Naive B cell (primary cell): ENCODE measurements at regions not wholly inside any gene's neighbourhood (a gene's known extent, or its start where the extent isn't known, plus 50 kb on each side); places are given as distances from the start of the nearest gene placed in this dataset.

Experiments
- ATAC-seq, 2 donors: fragments of 150-1000 bp; cut with Tn5 transposase; 2 replicates each; pipeline ENCODE4 v1.10.0; 2021; ENCODE audit warnings: low read depth in 2 of 2, mild to moderate bottlenecking in 2 of 2, moderate library complexity in 2 of 2
- DNase-seq: peaks from one replicate; pipeline ENCODE4 v3.0.0; 2022
- H3K27ac Mint-ChIP-seq, 6 donors: one replicate each; pipeline ENCODE4 v1.8.0; 2020 to 2022; ENCODE audit warnings: mild to moderate bottlenecking in 6 of 6, mixed read lengths in 6 of 6, moderate library complexity in 5 of 6, inconsistent platforms in 2 of 6
- H3K27me3 Mint-ChIP-seq, 3 donors: one replicate each; pipeline ENCODE4 v1.8.0; 2021 to 2022; ENCODE audit warnings: mixed read lengths in 3 of 3, mild to moderate bottlenecking in 1 of 3
- H3K36me3 Mint-ChIP-seq, 2 donors: one replicate each; pipeline ENCODE4 v1.8.0; 2020 to 2022; ENCODE audit warnings: mixed read lengths in 2 of 2, inconsistent platforms in 1 of 2, mild to moderate bottlenecking in 1 of 2
- H3K4me1 Mint-ChIP-seq, 3 donors: one replicate each; pipeline ENCODE4 v1.8.0; 2020 to 2022; ENCODE audit warnings: mixed read lengths in 3 of 3, inconsistent platforms in 1 of 3, mild to moderate bottlenecking in 1 of 3, moderate library complexity in 1 of 3
- H3K4me3 Mint-ChIP-seq, 8 donors: one replicate each; pipeline ENCODE4 v1.8.0; 2020 to 2022; ENCODE audit warnings: mild to moderate bottlenecking in 8 of 8, mixed read lengths in 8 of 8, moderate library complexity in 8 of 8, inconsistent platforms in 2 of 8
- H3K9me3 Mint-ChIP-seq, 7 donors: one replicate each; pipeline ENCODE4 v1.8.0; 2020 to 2022; ENCODE audit warnings: mixed read lengths in 7 of 7, mild to moderate bottlenecking in 5 of 7, inconsistent platforms in 2 of 7, moderate library complexity in 1 of 7

DNA sequence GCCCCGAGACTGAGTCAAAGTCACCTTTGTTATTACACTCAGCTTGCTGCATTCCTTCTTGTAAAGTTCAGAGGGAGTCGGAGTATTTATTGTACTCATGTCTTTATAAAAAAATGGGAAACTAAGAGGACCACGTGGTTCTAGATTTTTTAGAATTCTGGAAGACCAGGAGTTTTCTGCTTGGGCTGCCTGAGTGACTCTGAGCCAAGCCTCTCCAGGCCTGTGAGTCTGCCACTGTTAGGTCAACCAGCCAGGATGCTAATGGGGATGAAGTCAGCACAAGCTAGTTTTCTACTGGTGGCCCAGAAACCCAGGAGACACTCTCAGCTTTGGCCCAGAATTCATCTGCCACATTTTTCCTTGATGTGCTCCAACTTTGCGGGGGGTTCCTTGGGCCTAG, 453.5 kb upstream of the SULF2 start:
- Mint-ChIP-seq H3K27ac (no peak overlapping the region), H3K9me3 (peaks cover 0 to 2% (median 0%) of the 10 kb centered on the region in 7 donors), H3K27me3 (peaks cover 10 to 28% (median 24%) of the 10 kb centered on the region in 3 donors), H3K4me3 (no peak overlapping the region), H3K36me3 (no peaks in the 10 kb centered on the region), H3K4me1 (no peaks in the 10 kb centered on the region)
- no peak for DNase-seq
- no peak for ATAC-seq

DNA sequence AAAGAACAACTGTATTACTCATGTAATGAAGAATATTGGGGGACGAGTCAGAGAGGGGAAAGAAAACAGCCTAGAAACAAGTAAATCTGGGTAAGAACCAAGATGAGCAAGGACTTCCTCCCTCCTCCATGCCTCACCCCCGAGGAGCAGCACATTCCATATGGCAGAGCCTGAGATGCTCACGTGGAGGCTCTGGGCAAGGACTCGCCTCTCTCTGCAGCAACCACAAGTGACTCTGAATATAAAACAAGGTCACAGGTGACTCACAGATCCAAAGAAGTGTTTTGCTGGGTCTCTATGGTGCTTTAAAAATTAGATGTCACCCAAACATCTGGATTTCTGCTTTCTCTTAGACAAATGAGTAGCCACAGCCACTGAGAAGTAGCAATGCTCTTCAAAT, 453.0 kb upstream of the SULF2 start:
- DNase-seq (no peak), ATAC-seq (no peak)
- Mint-ChIP-seq H3K4me3 (no peak overlapping the region), H3K27me3 (peaks cover 10 to 33% (median 24%) of the 10 kb centered on the region in 3 donors), H3K9me3 (peaks cover 0 to 2% (median 0%) of the 10 kb centered on the region in 7 donors), H3K36me3 (no peaks in the 10 kb centered on the region), H3K27ac (no peak overlapping the region), H3K4me1 (no peaks in the 10 kb centered on the region)

DNA sequence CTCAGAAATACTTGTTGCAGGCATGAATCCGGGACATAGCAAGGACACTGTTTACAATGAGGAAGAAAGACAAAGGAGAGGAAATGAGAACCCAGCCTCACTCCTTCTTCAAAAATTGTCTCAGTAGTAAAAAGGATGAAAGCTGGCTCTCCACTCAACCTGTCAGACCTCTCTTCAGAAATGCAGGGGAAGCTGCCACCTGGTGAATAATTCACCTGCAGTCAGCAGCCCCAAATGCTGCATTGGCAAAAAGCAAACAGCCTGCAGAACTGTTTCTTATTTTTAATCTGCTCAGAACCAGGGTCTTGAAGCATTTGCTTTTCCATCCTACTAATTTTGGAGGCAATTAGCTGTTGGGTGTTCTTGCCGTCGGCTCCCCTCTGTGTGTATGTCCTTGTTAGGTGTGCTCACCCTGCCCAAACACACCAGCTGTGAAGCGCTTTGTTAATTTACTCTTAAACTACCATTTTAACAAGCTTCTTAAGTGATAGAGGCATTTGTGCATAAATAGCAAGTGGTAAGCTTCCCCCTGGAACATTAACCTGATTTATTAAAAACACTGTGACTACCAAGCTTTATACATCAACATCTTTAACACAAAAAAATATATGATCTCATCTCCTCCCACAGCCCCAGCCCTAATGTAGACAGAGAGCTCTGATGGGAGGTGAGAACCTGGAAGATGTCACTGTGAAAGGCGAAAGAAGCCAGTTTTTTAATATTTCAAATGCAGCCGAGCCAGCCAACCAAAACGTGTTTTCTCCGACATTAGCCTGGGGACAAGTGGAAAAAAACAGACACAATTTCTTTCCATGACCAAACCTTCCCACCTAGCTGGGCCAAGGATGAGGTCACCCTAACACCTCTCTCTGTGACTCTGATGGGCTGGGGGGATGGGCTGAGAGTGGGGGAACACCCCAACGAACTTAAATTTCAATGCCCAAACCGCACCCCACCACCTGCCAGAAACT, 451.0 kb upstream of the SULF2 start:
- no peak for ATAC-seq
- H3K36me3 Mint-ChIP-seq, result peaks cover 0 to 13% of the 10 kb centered on the region in 2 donors
- peaks cover 4 to 14% (median 7%) of the 10 kb centered on the region in 7 donors for H3K9me3 Mint-ChIP-seq
- DNase-seq, result no peak
- H3K27me3 Mint-ChIP-seq, result peaks cover 17 to 33% (median 29%) of the 10 kb centered on the region in 3 donors
- no peak overlapping the region for H3K4me3 Mint-ChIP-seq
- H3K27ac Mint-ChIP-seq, result no peak overlapping the region
- H3K4me1 Mint-ChIP-seq, result no peaks in the 10 kb centered on the region

DNA sequence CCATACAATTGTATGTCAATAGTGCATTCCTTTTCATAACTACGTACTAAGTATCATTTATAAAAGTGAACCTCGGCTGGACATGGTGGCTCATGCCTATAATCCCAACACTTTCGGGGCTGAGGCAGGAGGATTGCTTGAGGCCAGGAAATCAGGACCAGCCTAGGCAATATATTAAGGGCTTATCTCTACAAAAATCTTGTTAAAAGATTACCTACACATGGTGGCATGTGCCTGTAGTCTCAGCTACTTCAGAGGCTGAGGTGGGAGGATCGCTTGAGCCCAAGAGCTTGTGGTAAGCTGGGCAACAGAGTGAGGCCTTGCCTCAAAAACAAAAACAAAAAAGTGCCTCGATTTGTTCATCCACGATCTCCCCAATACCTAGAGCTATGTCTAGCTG, 449.7 kb upstream of the SULF2 start:
- ATAC-seq (no peak), DNase-seq (no peak)
- peaks cover 7 to 25% (median 12%) of the 10 kb centered on the region in 7 donors for H3K9me3 Mint-ChIP-seq
- peaks cover 15 to 37% (median 30%) of the 10 kb centered on the region in 3 donors for H3K27me3 Mint-ChIP-seq
- H3K4me1 Mint-ChIP-seq, result no peaks in the 10 kb centered on the region
- no peak overlapping the region for H3K27ac Mint-ChIP-seq
- H3K4me3 Mint-ChIP-seq, result no peak overlapping the region
- H3K36me3 Mint-ChIP-seq, result peaks cover 0 to 18% of the 10 kb centered on the region in 2 donors

DNA sequence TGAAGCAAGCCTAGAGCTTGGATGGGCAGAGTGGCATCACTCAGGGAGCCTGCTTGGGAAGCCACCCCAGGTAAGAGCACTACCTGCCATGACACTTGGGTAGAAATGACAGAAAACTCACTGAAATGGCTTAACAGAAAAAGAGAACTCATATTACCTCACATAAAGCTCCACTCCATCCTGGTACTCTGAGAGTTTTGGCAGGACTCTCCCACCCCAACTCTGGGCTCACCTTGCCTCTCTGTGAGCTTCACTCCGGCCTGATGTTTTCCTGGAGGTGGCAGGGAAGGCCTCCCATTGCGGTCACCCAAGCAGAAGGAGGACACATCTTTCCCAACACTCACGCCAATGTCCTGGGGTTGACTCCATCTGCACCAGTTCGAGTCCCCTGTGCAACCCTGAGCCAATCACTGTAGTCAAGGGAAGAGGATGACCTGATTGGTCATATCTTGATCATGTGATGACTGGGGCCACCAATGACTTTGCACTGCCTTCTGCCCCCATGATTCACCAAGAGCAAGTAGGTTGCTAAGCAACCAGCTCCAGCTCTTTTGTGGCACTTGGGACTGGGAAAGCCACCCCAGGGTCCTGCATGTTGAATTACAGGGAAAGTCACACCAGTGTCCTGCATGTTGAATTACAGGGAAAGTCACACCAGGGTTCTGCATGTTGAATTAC, 446.1 kb upstream of the SULF2 start:
- Mint-ChIP-seq H3K36me3 (peaks cover 0 to 18% of the 10 kb centered on the region in 2 donors), H3K27me3 (peaks cover 7 to 27% (median 21%) of the 10 kb centered on the region in 3 donors), H3K27ac (no peak overlapping the region), H3K9me3 (peaks cover 17 to 40% (median 21%) of the 10 kb centered on the region in 7 donors), H3K4me3 (peak overlapping the region in 1 of 8 donors; percentile 37), H3K4me1 (no peaks in the 10 kb centered on the region)
- no peak for ATAC-seq
- DNase-seq, result no peak

DNA sequence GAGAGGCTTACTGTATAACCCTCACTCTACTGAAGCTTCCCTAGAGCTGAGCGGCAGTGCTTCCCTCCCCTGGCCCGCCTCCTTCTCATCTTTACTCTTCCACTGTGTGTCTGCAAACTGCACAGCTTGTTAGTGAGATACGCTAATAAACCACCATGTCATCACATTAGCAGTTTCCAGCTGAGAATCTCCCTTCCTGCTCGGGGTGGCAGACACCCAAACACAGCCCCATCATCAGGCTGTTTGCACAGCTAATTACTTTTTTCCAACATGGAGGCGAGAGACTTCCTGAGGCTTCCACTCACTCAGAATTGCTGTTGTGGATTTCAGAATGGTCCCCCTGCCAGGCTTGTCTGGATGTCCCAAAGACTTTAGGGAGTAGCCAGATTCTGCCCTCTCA, 444.9 kb upstream of the SULF2 start:
- DNase-seq (no peak), ATAC-seq (no peak)
- Mint-ChIP-seq H3K4me3 (no peak overlapping the region), H3K27ac (no peak overlapping the region), H3K36me3 (peaks cover 0 to 18% of the 10 kb centered on the region in 2 donors), H3K27me3 (peaks cover 7 to 38% (median 30%) of the 10 kb centered on the region in 3 donors), H3K9me3 (peaks cover 17 to 40% (median 21%) of the 10 kb centered on the region in 7 donors), H3K4me1 (no peaks in the 10 kb centered on the region)

DNA sequence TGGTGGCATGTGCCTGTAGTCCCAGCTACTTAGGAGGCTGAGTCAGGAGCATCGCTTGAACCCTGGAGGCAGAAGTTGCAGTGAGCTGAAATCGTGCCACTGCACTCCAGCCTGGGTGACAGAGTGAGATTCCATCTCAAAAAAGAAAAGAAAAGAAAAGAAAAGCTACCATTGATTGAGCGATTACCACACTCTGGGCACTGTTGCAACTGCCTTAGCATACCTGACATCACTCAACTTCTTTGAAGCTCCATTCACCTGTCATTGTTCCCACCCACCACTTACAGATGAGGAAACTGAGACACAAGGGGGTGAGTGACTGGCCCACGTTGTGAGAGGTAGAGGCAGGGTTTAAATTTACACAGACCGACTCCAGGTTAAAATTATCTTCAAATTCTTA, 442.1 kb upstream of the SULF2 start:
- H3K4me1 Mint-ChIP-seq, result peaks cover 0 to 3% (median 0%) of the 10 kb centered on the region in 3 donors
- DNase-seq (no peak), ATAC-seq (no peak)
- H3K4me3 Mint-ChIP-seq, result no peak overlapping the region
- peaks cover 1 to 41% (median 34%) of the 10 kb centered on the region in 3 donors for H3K27me3 Mint-ChIP-seq
- peaks cover 0 to 11% of the 10 kb centered on the region in 2 donors for H3K36me3 Mint-ChIP-seq
- H3K27ac Mint-ChIP-seq, result peak overlapping the region in 1 of 6 donors; percentile 44
- peaks cover 13 to 33% (median 19%) of the 10 kb centered on the region in 7 donors for H3K9me3 Mint-ChIP-seq

DNA sequence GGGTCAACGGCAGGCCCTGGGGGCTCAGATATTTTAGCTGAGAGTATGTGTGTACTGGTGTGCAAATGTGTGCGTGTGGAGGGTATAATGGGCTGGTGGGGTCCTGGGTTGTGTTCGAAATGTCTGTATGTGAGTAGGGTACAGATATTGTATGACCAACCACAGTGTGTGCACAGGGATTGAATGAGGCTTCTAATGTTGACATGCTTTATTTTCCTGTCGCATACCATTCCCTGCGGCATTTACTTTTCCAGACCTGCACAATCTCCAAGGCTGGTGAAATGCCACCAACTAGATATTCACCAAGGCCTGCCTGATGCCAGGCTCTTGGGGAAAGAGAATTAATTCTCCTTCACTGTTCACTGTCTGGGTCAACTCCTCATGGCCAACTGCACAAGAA, 441.4 kb upstream of the SULF2 start:
- peaks cover 0 to 3% (median 0%) of the 10 kb centered on the region in 3 donors for H3K4me1 Mint-ChIP-seq
- DNase-seq (no peak), ATAC-seq (no peak)
- no peak overlapping the region for H3K4me3 Mint-ChIP-seq
- peaks cover 13 to 32% (median 18%) of the 10 kb centered on the region in 7 donors for H3K9me3 Mint-ChIP-seq
- no peak overlapping the region for H3K27ac Mint-ChIP-seq
- peaks cover 0 to 9% of the 10 kb centered on the region in 2 donors for H3K36me3 Mint-ChIP-seq
- peaks cover 0 to 39% (median 31%) of the 10 kb centered on the region in 3 donors for H3K27me3 Mint-ChIP-seq

DNA sequence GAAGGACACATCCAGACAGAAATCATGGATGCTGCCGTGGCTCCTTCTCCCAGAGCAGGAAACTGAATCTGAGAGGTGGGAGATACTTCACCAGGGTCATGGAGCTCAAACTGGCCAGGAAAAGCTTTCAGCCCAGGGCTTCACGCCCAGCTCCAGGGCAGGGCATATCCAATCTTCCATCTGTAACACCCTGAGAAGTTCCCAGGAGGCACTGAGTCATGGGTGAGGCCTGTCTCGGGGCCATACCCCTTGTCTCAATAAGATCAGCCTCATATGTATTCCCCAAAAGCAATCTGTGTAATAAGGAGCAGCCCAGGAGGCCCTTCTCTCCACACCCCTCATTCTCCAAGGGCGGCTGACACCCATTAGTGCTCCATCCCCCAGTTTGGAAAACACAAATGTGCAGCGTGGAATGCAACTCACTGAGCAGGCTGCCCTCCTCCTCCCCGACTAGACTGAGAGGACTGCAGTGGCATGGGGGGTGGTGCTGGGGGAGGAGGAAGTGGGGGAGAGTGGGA, 439.3 kb upstream of the SULF2 start:
- H3K4me3 Mint-ChIP-seq, result no peak overlapping the region

DNA sequence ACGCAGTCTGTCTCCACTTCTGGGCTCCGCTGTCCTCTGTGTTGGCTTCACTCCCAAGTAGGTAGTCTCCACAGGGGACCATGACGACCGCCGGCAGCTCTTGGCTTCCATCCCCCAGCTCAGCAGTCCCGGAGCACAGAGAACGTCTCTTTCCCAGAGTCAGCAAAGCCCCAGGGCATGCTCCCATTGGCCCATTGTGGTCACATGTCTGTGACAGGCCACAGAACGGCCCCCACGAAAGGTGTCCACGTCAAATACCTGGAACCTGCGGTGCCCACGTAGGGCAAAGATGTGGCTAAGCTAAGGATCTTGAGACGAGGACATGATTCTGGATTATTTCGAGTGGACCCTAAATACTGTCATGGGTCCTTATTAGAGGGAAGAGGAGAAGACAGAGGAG, 438.4 kb upstream of the SULF2 start:
- H3K36me3 Mint-ChIP-seq, result no peaks in the 10 kb centered on the region

More for the DNA sequence above, 439.3 kb upstream of the SULF2 start:
- no peak for ATAC-seq
- Mint-ChIP-seq H3K4me1 (peaks cover 0 to 3% (median 0%) of the 10 kb centered on the region in 3 donors), H3K9me3 (peaks cover 4 to 11% (median 6%) of the 10 kb centered on the region in 7 donors), H3K36me3 (no peaks in the 10 kb centered on the region), H3K27ac (no peak overlapping the region), H3K27me3 (peaks cover under 1 to 33% (median 31%) of the 10 kb centered on the region in 3 donors)
- DNase-seq, result no peak

DNA sequence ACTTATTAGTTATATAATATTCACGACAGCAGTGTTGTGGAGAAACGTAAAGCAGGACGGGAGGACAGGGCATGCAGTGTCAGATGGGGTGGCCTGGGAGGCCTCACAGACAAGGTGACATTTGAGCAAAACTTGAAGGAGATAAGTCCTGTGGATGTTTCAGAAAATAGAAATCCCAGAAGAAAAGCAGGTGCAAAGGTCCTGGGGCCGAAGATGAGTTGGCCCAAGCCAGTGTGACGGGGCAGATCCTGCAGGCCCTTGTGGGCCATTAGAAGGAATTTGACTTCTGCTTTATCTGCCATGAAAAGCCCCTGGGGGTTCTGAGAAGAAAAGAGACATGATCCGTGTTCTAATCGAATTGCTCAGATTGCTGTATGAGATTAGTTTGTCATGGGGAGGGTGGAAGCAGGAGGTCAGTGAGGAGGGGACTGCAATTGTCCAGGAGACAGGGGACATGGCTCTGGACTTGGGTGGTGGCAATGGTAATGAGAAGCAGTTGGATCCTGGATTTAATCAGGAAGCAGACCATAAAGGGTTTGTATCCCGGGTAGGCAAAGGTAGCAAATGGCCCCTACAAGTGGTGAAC, 437.4 kb upstream of the SULF2 start:
- Mint-ChIP-seq H3K27me3 (peaks cover 9 to 49% (median 35%) of the 10 kb centered on the region in 3 donors), H3K4me1 (peaks cover 0 to 3% (median 0%) of the 10 kb centered on the region in 3 donors), H3K9me3 (no peaks in the 10 kb centered on the region), H3K36me3 (no peaks in the 10 kb centered on the region), H3K4me3 (no peak overlapping the region), H3K27ac (peak overlapping the region in 3 of 6 donors; percentile 40 to 65 (median 47))
- ATAC-seq, result no peak
- no peak for DNase-seq

More for the DNA sequence above, 438.4 kb upstream of the SULF2 start:
- DNase-seq, result no peak
- peaks cover 0 to 3% (median 0%) of the 10 kb centered on the region in 3 donors for H3K4me1 Mint-ChIP-seq
- no peak for ATAC-seq
- peaks cover 6 to 41% (median 35%) of the 10 kb centered on the region in 3 donors for H3K27me3 Mint-ChIP-seq
- H3K4me3 Mint-ChIP-seq, result no peak overlapping the region
- peaks cover 0 to 2% (median 1%) of the 10 kb centered on the region in 7 donors for H3K9me3 Mint-ChIP-seq
- H3K27ac Mint-ChIP-seq, result peak overlapping the region in 2 of 6 donors; percentile 45 to 64

DNA sequence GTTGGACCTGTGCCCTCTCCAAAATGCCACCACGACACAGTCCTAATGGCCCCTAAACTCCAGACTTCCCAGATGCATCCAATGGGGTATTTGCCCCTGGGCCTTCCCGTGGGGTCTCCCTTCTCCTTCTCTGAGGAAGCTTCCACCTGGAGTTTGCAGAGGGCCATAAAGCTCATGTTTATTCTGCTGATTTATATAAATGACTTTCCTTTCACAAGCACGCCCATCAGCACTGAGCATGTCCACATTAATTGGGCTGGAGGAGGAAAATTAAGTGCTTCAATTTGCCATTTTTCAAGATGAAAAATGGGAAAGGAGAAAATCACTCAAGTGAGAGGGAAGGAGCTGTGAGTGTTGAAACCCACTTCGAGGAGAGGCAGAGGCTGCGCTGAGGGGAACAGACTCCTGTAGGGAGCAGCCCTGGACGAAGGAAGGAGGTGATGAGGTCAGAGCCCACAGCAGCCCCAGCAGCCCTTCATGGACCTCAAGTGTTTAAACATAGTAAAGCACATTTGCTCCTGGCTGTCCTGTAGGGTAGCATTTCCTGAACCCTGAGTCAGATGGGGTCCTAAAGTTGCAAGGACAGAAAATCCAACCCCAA, 434.9 kb upstream of the SULF2 start:
- Mint-ChIP-seq H3K4me3 (no peak overlapping the region), H3K4me1 (peaks cover 0 to 3% (median 0%) of the 10 kb centered on the region in 3 donors), H3K27me3 (peaks cover 9 to 40% (median 22%) of the 10 kb centered on the region in 3 donors), H3K9me3 (no peaks in the 10 kb centered on the region), H3K27ac (no peak overlapping the region), H3K36me3 (no peaks in the 10 kb centered on the region)
- ATAC-seq (no peak), DNase-seq (no peak)
